Hepatic stellate cell (primary cell): ENCODE measurements at regions not wholly inside any gene's neighbourhood (a gene's known extent, or its start where the extent isn't known, plus 50 kb on each side); places are given as distances from the start of the nearest gene placed in this dataset.
"Not testable (repeated sequence)": the region's sequence is repeated elsewhere in the genome, so short reads cannot be mapped to it uniquely, and the experiment has no call there.

ENCODE experiments used
- DNase-seq: peaks from one replicate; pipeline ENCODE4 v3.0.0; 2011; ENCODE audit warnings: low spot score

- no peak for DNase-seq
Measured at GRCh38 chr16:9141813-9142212, 50.4 kb downstream of the HAPSTR1 start.

- DNase-seq, result no peak
Measured at GRCh38 chr16:9144106-9144505, 52.7 kb downstream of the HAPSTR1 start.

GRCh38 chr16:9148374-9149015 lies 57.1 kb downstream of the HAPSTR1 start:
- no peak for DNase-seq

GRCh38 chr16:9151074-9151473 lies 59.6 kb downstream of the HAPSTR1 start:
- DNase-seq, result no peak

- peak; percentile 47 for DNase-seq
Measured at GRCh38 chr16:9151597-9151996, 60.2 kb downstream of the HAPSTR1 start.

- DNase-seq, result no peak
Measured at GRCh38 chr16:9152649-9153501, 61.4 kb downstream of the HAPSTR1 start.

- no peak for DNase-seq
Measured at GRCh38 chr16:9153502-9153864, 62.0 kb downstream of the HAPSTR1 start.

- DNase-seq, result no peak
Measured at GRCh38 chr16:9154567-9155410, 63.3 kb downstream of the HAPSTR1 start.

- no peak for DNase-seq
Measured at GRCh38 chr16:9155871-9156270, 64.4 kb downstream of the HAPSTR1 start.

GRCh38 chr16:9159839-9160550 lies 68.6 kb downstream of the HAPSTR1 start:
- peak; percentile 48 for DNase-seq

GRCh38 chr16:9160551-9160911 lies 69.1 kb downstream of the HAPSTR1 start:
- DNase-seq, result no peak

- DNase-seq, result no peak
Measured at GRCh38 chr16:9165681-9166080, 74.2 kb downstream of the HAPSTR1 start.

- not testable (repeated sequence) for DNase-seq
Measured at GRCh38 chr16:9166326-9166993, 75.0 kb downstream of the HAPSTR1 start.

- DNase-seq, result no peak
Measured at GRCh38 chr16:9169094-9169493, 77.7 kb downstream of the HAPSTR1 start.

- DNase-seq, result no peak
Measured at GRCh38 chr16:9170470-9170869, 79.0 kb downstream of the HAPSTR1 start.

- DNase-seq, result no peak
Measured at GRCh38 chr16:9176547-9177418, 85.3 kb downstream of the HAPSTR1 start.

- DNase-seq, result no peak
Measured at GRCh38 chr16:9177861-9178260, 86.4 kb downstream of the HAPSTR1 start.

- DNase-seq, result no peak
Measured at GRCh38 chr16:9183682-9184353, 92.4 kb downstream of the HAPSTR1 start.

GRCh38 chr16:9184354-9184690 lies 92.9 kb downstream of the HAPSTR1 start:
- no peak for DNase-seq

- no peak for DNase-seq
Measured at GRCh38 chr16:9185381-9185780, 93.9 kb downstream of the HAPSTR1 start.
